Thoracic aorta (tissue), 2 donors: ENCODE measurements at regions not wholly inside any gene's neighbourhood (a gene's known extent, or its start where the extent isn't known, plus 50 kb on each side); places are given as distances from the start of the nearest gene placed in this dataset.

Source experiments
- ATAC-seq: fragments of 150-250 bp; one replicate; pipeline ENCODE4 v1.8.0; 2017; ENCODE audit warnings: low read depth; ENCODE audit not compliant: insufficient number of reproducible peaks, low FRiP score
- DNase-seq: peaks from one replicate; pipeline ENCODE4 v3.0.0-alpha.2; 2020; ENCODE audit warnings: low spot score
- H3K27ac ChIP-seq, 2 donors: fragments of 200-600 bp; sonication (generic); 1 replicate in 1 of 2; 2 replicates in 1 of 2; pipeline ENCODE4 v1.5.1; 2016; ENCODE audit warnings: mild to moderate bottlenecking in 2 of 2, moderate library complexity in 2 of 2
- H3K27me3 ChIP-seq: fragments of 200-600 bp; sonication (generic); replicated peaks from 2 replicates; pipeline ENCODE4 v1.6.0; 2016; ENCODE audit warnings: mild to moderate bottlenecking; ENCODE audit not compliant: insufficient read depth
- H3K36me3 ChIP-seq: fragments of 200-600 bp; sonication (generic); one replicate; pipeline ENCODE4 v1.5.1; 2016
- H3K4me1 ChIP-seq, 2 donors: fragments of 200-600 bp; sonication (generic); 1 replicate in 1 of 2; 2 replicates in 1 of 2; pipeline versions ENCODE4 v1.5.1 to v1.6.0; 2016; ENCODE audit warnings: low read depth in 2 of 2, mild to moderate bottlenecking in 1 of 2; ENCODE audit not compliant: control insufficient read depth in 1 of 2
- H3K4me3 ChIP-seq: fragments of 200-600 bp; sonication (generic); 2 replicates; pipeline ENCODE4 v1.5.1; 2016; ENCODE audit warnings: mild to moderate bottlenecking
- H3K9me3 ChIP-seq: fragments of 200-600 bp; sonication (generic); 2 replicates; pipeline ENCODE4 v1.5.1; 2016
- TF ChIP-seq, protein P1 (sequence below): fragments of 200-600 bp; sonication (generic); IDR thresholded peaks from one replicate; pipeline ENCODE4 v1.5.1; 2019; ENCODE audit warnings: antibody characterized with exemption

DNA sequence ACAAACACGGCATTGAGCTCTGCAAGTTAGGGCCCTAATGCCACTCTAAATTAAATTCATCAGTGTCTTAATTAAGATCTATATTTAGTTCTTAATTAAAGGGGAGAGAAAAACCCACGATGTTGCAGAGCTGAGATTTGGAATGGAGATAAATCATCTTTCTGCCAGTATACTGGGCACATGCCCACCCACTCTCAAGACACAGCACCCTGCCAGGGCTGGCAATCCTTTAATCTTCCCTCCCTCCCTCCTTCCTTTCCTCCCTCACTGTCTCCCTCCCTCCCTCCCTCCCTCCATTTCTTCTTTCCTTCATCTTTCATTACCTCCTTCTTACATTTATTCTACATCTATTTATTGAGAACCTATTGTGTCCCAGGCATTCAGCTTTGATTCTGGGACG, 194.8 kb downstream of the BUD13 start:
- ATAC-seq (no peak), DNase-seq (no peak)
- Histone ChIP-seq H3K27me3 (no peaks in the 10 kb centered on the region), H3K9me3 (no peaks in the 10 kb centered on the region), H3K4me3 (no peak overlapping the region), H3K27ac (no peak overlapping the region), H3K36me3 (no peaks in the 10 kb centered on the region), H3K4me1 (peaks cover 3 to 21% of the 10 kb centered on the region in 2 donors)
- TF ChIP-seq, protein P1, sequence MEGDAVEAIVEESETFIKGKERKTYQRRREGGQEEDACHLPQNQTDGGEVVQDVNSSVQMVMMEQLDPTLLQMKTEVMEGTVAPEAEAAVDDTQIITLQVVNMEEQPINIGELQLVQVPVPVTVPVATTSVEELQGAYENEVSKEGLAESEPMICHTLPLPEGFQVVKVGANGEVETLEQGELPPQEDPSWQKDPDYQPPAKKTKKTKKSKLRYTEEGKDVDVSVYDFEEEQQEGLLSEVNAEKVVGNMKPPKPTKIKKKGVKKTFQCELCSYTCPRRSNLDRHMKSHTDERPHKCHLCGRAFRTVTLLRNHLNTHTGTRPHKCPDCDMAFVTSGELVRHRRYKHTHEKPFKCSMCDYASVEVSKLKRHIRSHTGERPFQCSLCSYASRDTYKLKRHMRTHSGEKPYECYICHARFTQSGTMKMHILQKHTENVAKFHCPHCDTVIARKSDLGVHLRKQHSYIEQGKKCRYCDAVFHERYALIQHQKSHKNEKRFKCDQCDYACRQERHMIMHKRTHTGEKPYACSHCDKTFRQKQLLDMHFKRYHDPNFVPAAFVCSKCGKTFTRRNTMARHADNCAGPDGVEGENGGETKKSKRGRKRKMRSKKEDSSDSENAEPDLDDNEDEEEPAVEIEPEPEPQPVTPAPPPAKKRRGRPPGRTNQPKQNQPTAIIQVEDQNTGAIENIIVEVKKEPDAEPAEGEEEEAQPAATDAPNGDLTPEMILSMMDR = no peak

DNA sequence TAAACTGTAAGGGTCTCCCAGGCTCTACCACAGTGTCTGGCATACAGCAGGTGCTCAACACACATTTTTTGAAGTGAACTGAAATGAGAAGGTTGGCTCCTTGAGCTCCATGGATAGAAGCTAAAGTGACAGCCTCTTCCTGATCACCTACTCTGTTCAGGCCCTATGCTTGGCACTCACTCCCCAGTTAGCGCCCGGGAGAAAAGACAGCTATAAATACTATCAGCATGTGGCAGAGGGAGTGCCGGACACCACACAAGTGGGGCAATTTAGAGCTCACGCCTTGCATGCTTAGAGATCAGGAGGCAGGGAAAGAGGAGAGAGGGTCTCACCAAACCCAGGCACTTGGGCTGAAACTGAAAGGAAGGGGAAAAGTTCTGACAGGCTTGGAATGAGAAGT, 195.5 kb downstream of the BUD13 start:
- no peaks in the 10 kb centered on the region for H3K9me3 ChIP-seq
- ATAC-seq (no peak), DNase-seq (no peak)
- H3K27me3 ChIP-seq = no peaks in the 10 kb centered on the region
- no peak overlapping the region for H3K27ac ChIP-seq
- H3K36me3 ChIP-seq = no peaks in the 10 kb centered on the region
- no peak overlapping the region for H3K4me3 ChIP-seq
- H3K4me1 ChIP-seq = peaks cover 3 to 21% of the 10 kb centered on the region in 2 donors
- TF ChIP-seq, protein P1 = no peak

DNA sequence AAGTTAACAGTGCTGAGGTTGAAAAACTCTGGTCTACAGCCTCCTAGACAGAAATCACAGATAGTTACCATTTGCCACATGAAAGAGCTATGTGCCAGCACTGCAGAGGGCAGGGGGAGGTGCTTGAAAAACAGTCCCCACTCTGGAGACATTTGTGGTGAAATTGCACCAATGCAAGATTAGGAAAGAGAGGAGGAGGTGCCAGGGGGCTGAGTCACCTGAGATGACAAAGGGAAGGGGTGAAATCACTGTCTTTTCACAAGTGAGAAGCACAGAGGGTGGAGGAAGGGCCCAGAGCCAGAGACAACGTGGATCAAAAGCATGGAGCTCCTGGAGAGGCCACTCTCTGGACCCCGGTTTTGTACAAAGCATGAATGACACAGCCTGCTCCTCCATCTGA, 196.3 kb downstream of the BUD13 start:
- no peak for DNase-seq
- H3K9me3 ChIP-seq = no peaks in the 10 kb centered on the region

DNA sequence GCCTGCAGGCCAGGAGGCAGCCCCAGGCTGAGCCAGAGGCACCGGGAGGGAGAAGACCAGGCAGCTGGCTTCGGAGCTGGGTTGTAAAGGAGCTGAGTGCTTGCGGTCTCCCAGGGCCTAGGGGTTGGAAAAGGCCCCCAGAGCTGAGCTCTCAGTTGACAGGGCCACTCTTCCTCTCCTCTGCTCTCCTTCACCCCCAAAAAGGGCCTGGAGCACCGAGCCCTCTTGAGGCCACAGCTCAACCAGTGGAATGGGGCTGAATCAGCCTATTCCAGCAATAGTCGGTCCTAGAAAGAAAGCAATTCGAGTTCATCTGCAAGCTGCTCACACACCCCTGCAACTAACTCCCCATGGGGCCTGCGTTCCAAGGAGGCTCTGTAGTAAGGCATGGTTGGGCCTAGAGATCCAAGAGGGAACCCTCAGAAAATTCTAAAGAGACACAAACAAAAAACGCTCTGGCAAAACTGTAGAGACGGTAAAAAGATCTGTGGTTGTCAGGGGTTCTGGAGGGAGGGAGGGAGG, 205.0 kb downstream of the BUD13 start:
- no peak for DNase-seq
- H3K27me3 ChIP-seq = no peaks in the 10 kb centered on the region
- H3K9me3 ChIP-seq = peaks cover 5% of the 10 kb centered on the region
- TF ChIP-seq, protein P1 = no peak
- no peak overlapping the region for H3K4me3 ChIP-seq
- no peak overlapping the region for H3K27ac ChIP-seq
- H3K4me1 ChIP-seq = peaks cover 0 to 11% of the 10 kb centered on the region in 2 donors
- H3K36me3 ChIP-seq = no peaks in the 10 kb centered on the region
- ATAC-seq = no peak

More for the DNA sequence above, 196.3 kb downstream of the BUD13 start:
- Histone ChIP-seq H3K36me3 (no peaks in the 10 kb centered on the region), H3K27me3 (no peaks in the 10 kb centered on the region), H3K27ac (no peak overlapping the region), H3K4me3 (no peak overlapping the region), H3K4me1 (peaks cover 3 to 21% of the 10 kb centered on the region in 2 donors)
- TF ChIP-seq, protein P1 = no peak
- no peak for ATAC-seq

DNA sequence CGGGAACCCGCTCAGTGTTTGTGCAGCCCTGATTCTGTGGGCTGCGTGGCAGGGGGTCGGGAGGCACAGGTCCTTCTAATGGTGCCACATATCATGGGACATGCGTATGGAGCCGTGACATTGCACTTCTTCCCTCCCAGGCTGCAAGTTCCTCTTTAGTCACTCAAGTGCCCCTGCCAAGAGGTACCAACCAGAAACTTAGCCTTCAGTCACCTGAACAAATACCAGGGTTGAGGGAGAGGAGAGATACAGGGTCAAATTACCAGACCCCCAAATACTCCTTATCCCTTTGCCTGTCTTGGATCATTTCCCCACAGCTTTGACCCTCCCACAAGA, 209.1 kb downstream of the BUD13 start:
- no peak overlapping the region for H3K4me3 ChIP-seq
- no peak for ATAC-seq
- H3K36me3 ChIP-seq = no peaks in the 10 kb centered on the region
- H3K27me3 ChIP-seq = no peaks in the 10 kb centered on the region
- peaks cover 5% of the 10 kb centered on the region for H3K9me3 ChIP-seq
- peaks cover 0 to 11% of the 10 kb centered on the region in 2 donors for H3K4me1 ChIP-seq
- no peak for DNase-seq
- TF ChIP-seq, protein P1 = no peak
- no peak overlapping the region for H3K27ac ChIP-seq
